Liver (tissue), 8 donors: ENCODE measurements at regions not wholly inside any gene's neighbourhood (a gene's known extent, or its start where the extent isn't known, plus 50 kb on each side); places are given as distances from the start of the nearest gene placed in this dataset.

ENCODE experiments used
- DNase-seq: peaks from one replicate; pipeline ENCODE4 v3.0.0-alpha.2; 2017; ENCODE audit warnings: low spot score
- H3K27ac ChIP-seq, 2 donors: one replicate each; pipeline ENCODE4 v1.7.0; 2013; ENCODE audit warnings: inconsistent platforms in 2 of 2, low read length in 2 of 2, control low read depth in 1 of 2, low read depth in 1 of 2, mild to moderate bottlenecking in 1 of 2
- H3K27me3 ChIP-seq, 4 donors: one replicate each; pipeline versions ENCODE4 v1.6.1 to v1.7.0; 2013; ENCODE audit warnings: low read length in 3 of 4, inconsistent platforms in 1 of 4, mild to moderate bottlenecking in 1 of 4, moderate library complexity in 1 of 4; ENCODE audit not compliant: control insufficient read depth in 4 of 4, insufficient read depth in 4 of 4
- H3K36me3 ChIP-seq, 4 donors: one replicate each; pipeline versions ENCODE4 v1.6.1 to v1.7.0; 2013; ENCODE audit warnings: low read length in 3 of 4, mild to moderate bottlenecking in 3 of 4, low read depth in 1 of 4, moderate library complexity in 1 of 4; ENCODE audit not compliant: control insufficient read depth in 4 of 4, insufficient read depth in 3 of 4
- H3K4me1 ChIP-seq, 4 donors: one replicate each; pipeline versions ENCODE4 v1.6.1 to v1.7.0; 2013; ENCODE audit warnings: low read length in 3 of 4, mild to moderate bottlenecking in 3 of 4, moderate library complexity in 1 of 4; ENCODE audit not compliant: control insufficient read depth in 4 of 4, insufficient read depth in 4 of 4
- H3K4me3 ChIP-seq, 3 donors: one replicate each; pipeline versions ENCODE4 v1.6.1 to v1.7.0; 2013; ENCODE audit warnings: low read length in 3 of 3, control low read depth in 1 of 3, low read depth in 1 of 3, mild to moderate bottlenecking in 1 of 3
- H3K9ac ChIP-seq, 2 donors: one replicate each; pipeline ENCODE4 v1.7.0; 2013; ENCODE audit warnings: low read length in 2 of 2, mild to moderate bottlenecking in 2 of 2, moderate library complexity in 2 of 2, control low read depth in 1 of 2, low read depth in 1 of 2
- H3K9me3 ChIP-seq, 4 donors: one replicate each; pipeline versions ENCODE4 v1.6.1 to v1.7.0; 2013; ENCODE audit warnings: low read length in 3 of 4; ENCODE audit not compliant: control insufficient read depth in 4 of 4
- ATF3 ChIP-seq: IDR thresholded peaks from 2 replicates; pipeline ENCODE4 v1.6.1; 2016; ENCODE audit warnings: antibody characterized with exemption
- CTCF ChIP-seq: fragments of 150-350 bp; IDR thresholded peaks from 2 replicates; pipeline ENCODE4 v1.5.1; 2017; ENCODE audit warnings: improper control_type of control experiment, low read depth, low read length; ENCODE audit not compliant: missing input control
- EGR1 ChIP-seq, 2 donors: IDR thresholded peaks; 2 replicates each; pipeline ENCODE4 v1.6.1; 2016 to 2018; ENCODE audit warnings: antibody characterized with exemption in 2 of 2, low read depth in 2 of 2
- FOXA1 ChIP-seq: IDR thresholded peaks from 2 replicates; pipeline ENCODE4 v1.6.1; 2016; ENCODE audit warnings: antibody characterized with exemption
- FOXA2 ChIP-seq: IDR thresholded peaks from 2 replicates; pipeline ENCODE4 v1.6.1; 2016; ENCODE audit warnings: antibody characterized with exemption
- GABPA ChIP-seq, 2 donors: IDR thresholded peaks in 1 of 2; conservative IDR thresholded peaks in 1 of 2; 2 replicates each; pipeline ENCODE4 v1.6.1; 2016; ENCODE audit warnings: antibody characterized with exemption in 2 of 2, mild to moderate bottlenecking in 1 of 2, moderate library complexity in 1 of 2
- HNF4A ChIP-seq, 2 donors: conservative IDR thresholded peaks; 2 replicates each; pipeline ENCODE4 v1.6.1; 2016; ENCODE audit warnings: antibody characterized with exemption in 2 of 2, mild to moderate bottlenecking in 2 of 2
- HNF4G ChIP-seq: IDR thresholded peaks from 2 replicates; pipeline ENCODE4 v1.6.1; 2016; ENCODE audit warnings: antibody characterized with exemption
- JUND ChIP-seq, 2 donors: IDR thresholded peaks; 2 replicates each; pipeline ENCODE4 v1.6.1; 2016; ENCODE audit warnings: antibody characterized with exemption in 2 of 2
- MAX ChIP-seq: IDR thresholded peaks from 2 replicates; pipeline ENCODE4 v1.6.1; 2016; ENCODE audit warnings: antibody characterized with exemption
- NR2F2 ChIP-seq: IDR thresholded peaks from 2 replicates; pipeline ENCODE4 v1.6.1; 2016; ENCODE audit warnings: antibody characterized with exemption
- RAD21 ChIP-seq, 2 donors: IDR thresholded peaks; 2 replicates each; pipeline ENCODE4 v1.6.1; 2016; ENCODE audit warnings: antibody characterized with exemption in 2 of 2, mild to moderate bottlenecking in 2 of 2
- REST ChIP-seq: IDR thresholded peaks from 2 replicates; pipeline ENCODE4 v1.6.1; 2016; ENCODE audit warnings: antibody characterized with exemption, mild to moderate bottlenecking
- RXRA ChIP-seq, 2 donors: IDR thresholded peaks; 2 replicates each; pipeline ENCODE4 v1.6.1; 2017 to 2018; ENCODE audit warnings: antibody characterized with exemption in 2 of 2, mild to moderate bottlenecking in 1 of 2
- SP1 ChIP-seq: IDR thresholded peaks from 2 replicates; pipeline ENCODE4 v1.6.1; 2018; ENCODE audit warnings: antibody characterized with exemption, mild to moderate bottlenecking
- TAF1 ChIP-seq: conservative IDR thresholded peaks from 2 replicates; pipeline ENCODE4 v1.6.1; 2016; ENCODE audit warnings: antibody characterized with exemption, mild to moderate bottlenecking
- YY1 ChIP-seq: IDR thresholded peaks from 2 replicates; pipeline ENCODE4 v1.6.1; 2016; ENCODE audit warnings: antibody characterized with exemption, mild to moderate bottlenecking
- ZBTB33 ChIP-seq: IDR thresholded peaks from 2 replicates; pipeline ENCODE4 v1.6.1; 2016; ENCODE audit warnings: antibody characterized with exemption
- WGBS: extraction: QIAGEN DNeasy Blood & Tissue Kit; methylation state at CpG from one replicate; pipeline ENCODE4 v1.1.7; 2013; 5-methylcytosine and 5-hydroxymethylcytosine counted together
- donor health status: healthy.
- donor health status: healthy.
- donor health status: healthy.
- donor health status: healthy.
- donor health status: healthy.

- no peak overlapping the region for H3K9ac ChIP-seq
- no peaks in the 10 kb centered on the region for H3K4me1 ChIP-seq
- no peaks in the 10 kb centered on the region for H3K36me3 ChIP-seq
- TF ChIP-seq SP1 = no peak
- no peak for TF ChIP-seq HNF4A (conservative IDR thresholded peaks at IDR 0.05)
- TF ChIP-seq GABPA (IDR thresholded peaks at IDR 0.05 in 1 of 2, conservative IDR thresholded peaks at IDR 0.05 in 1 of 2) = no peak
- TF ChIP-seq FOXA1 = no peak
- no peak for TF ChIP-seq REST
- no peak for TF ChIP-seq ATF3
- no peak for TF ChIP-seq TAF1
- no peak for TF ChIP-seq NR2F2
- no peak for TF ChIP-seq RXRA (IDR thresholded peaks at IDR 0.05)
- no peak for TF ChIP-seq CTCF
- no peak for TF ChIP-seq EGR1 (IDR thresholded peaks at IDR 0.05; ENCODE audit: low read depth in 2 of 2)
- TF ChIP-seq JUND (IDR thresholded peaks at IDR 0.05) = no peak
- TF ChIP-seq FOXA2 = no peak
- no peak for TF ChIP-seq HNF4G
- TF ChIP-seq YY1 = no peak
- no peak for TF ChIP-seq ZBTB33
- TF ChIP-seq MAX = no peak
- TF ChIP-seq RAD21 (IDR thresholded peaks at IDR 0.05) = no peak
- H3K27me3 ChIP-seq = no peaks in the 10 kb centered on the region
- H3K9me3 ChIP-seq = peaks cover 0 to 4% (median 0%) of the 10 kb centered on the region in 4 donors
- DNase-seq = no peak
- H3K27ac ChIP-seq = no peak overlapping the region
- H3K4me3 ChIP-seq = no peak overlapping the region
Observed at GRCh38 chr18:60092073-60092472, 192.3 kb downstream of the PMAIP1 start.

- Histone ChIP-seq H3K27me3 (peaks cover 0 to 4% (median 0%) of the 10 kb centered on the region in 4 donors), H3K9me3 (peaks cover 0 to 4% (median 0%) of the 10 kb centered on the region in 4 donors), H3K27ac (no peak overlapping the region), H3K4me3 (no peak overlapping the region), H3K9ac (no peak overlapping the region), H3K36me3 (no peaks in the 10 kb centered on the region), H3K4me1 (no peaks in the 10 kb centered on the region)
- DNase-seq = no peak
- 19% methylated on average over 7 of the region's 7 CpGs for WGBS
- TF ChIP-seq REST = no peak
- peak; percentile 29 to 32 for TF ChIP-seq RAD21 (IDR thresholded peaks at IDR 0.05)
Observed at GRCh38 chr18:60090170-60090569, 190.4 kb downstream of the PMAIP1 start.
